A549 (cell line): ENCODE measurements at regions not wholly inside any gene's neighbourhood (a gene's known extent, or its start where the extent isn't known, plus 50 kb on each side); places are given as distances from the start of the nearest gene placed in this dataset.

Source experiments
- ATAC-seq, 2 experiments: fragments of 200-7000 bp in 1 of 2; fragments of >200 bp in 1 of 2; cut with Nextera tagmentation in 1 of 2; cut with Tn5 transposase in 1 of 2; 3 replicates each; pipeline versions ENCODE4 v1.8.0 to v1.9.1; 2018 to 2020; ENCODE audit warnings: mild to moderate bottlenecking in 1 of 2, moderate library complexity in 1 of 2
- CTCF ChIA-PET: fragments of 300-600 bp; sonication (Branson Sonifier 250); formaldehyde crosslinking; extraction: SDS; loops from one replicate; lab custom pipeline; 2021; ENCODE audit warnings: antibody characterized with exemption, inconsistent platforms; lab: Yijun Ruan, JAX
- POLR2A ChIA-PET: fragments of 350-600 bp; formaldehyde crosslinking; extraction: SDS; loops from one replicate; lab custom pipeline; 2021; ENCODE audit warnings: antibody characterized with exemption, inconsistent platforms; lab: Yijun Ruan, JAX
- DNase-seq, 2 experiments: peaks; one replicate each; pipeline versions ENCODE4 v3.0.0 to v3.0.0-alpha.2; 2011 to 2016; ENCODE audit warnings: low read depth in 1 of 2, low spot score in 1 of 2
- FAIRE-seq: peaks from 2 replicates; lab custom pipeline; 2011; peaks lifted over from hg19 to GRCh38; lab: Jason Lieb, UNC
- H3K27ac ChIP-seq, 2 experiments: fragments of >200 bp; sonication (Bioruptor Twin); formaldehyde crosslinking; 3 replicates each; pipeline ENCODE4 v1.5.1; 2016 to 2017
- H3K4me1 ChIP-seq: fragments of >200 bp; sonication (Bioruptor Twin); formaldehyde crosslinking; 3 replicates; pipeline ENCODE4 v1.6.1; 2016
- H3K4me2 ChIP-seq: fragments of >200 bp; sonication (Bioruptor Twin); formaldehyde crosslinking; 3 replicates; pipeline ENCODE4 v1.6.1; 2016
- H3K4me3 ChIP-seq: fragments of >200 bp; sonication (Bioruptor Twin); formaldehyde crosslinking; 3 replicates; pipeline ENCODE4 v1.5.1; 2016
- H3K9me3 ChIP-seq: fragments of >200 bp; sonication (Bioruptor Twin); formaldehyde crosslinking; 3 replicates; pipeline ENCODE4 v1.6.1; 2016
- ATOH8 ChIP-seq: fragments of 250-450 bp; sonication (Bioruptor Pico); IDR thresholded peaks from 2 replicates; pipeline ENCODE4 v1.5.0; 2020; ENCODE audit warnings: low read depth, mild to moderate bottlenecking, moderate library complexity
- CBX2 ChIP-seq: fragments of 200-600 bp; sonication (generic); IDR thresholded peaks from 2 replicates; pipeline ENCODE4 v1.6.1; 2016; ENCODE audit warnings: low read depth, mild to moderate bottlenecking, borderline replicate concordance
- CHD2 ChIP-seq: fragments of 150-350 bp; IDR thresholded peaks from 2 replicates; pipeline ENCODE4 v1.6.1; 2014; ENCODE audit warnings: low read length; ENCODE audit not compliant: partially characterized antibody
- EHF ChIP-seq: fragments of 250-450 bp; sonication (Bioruptor Pico); IDR thresholded peaks from 2 replicates; pipeline ENCODE4 v1.5.0; 2020; ENCODE audit warnings: mild to moderate bottlenecking
- EHMT2 ChIP-seq: fragments of 200-600 bp; sonication (generic); IDR thresholded peaks from 2 replicates; pipeline ENCODE4 v1.6.1; 2016; ENCODE audit warnings: antibody characterized with exemption, low read depth, mild to moderate bottlenecking, moderate library complexity
- ESRRA ChIP-seq: fragments of 150-350 bp; IDR thresholded peaks from 2 replicates; pipeline ENCODE4 v1.6.1; 2014; ENCODE audit warnings: mild to moderate bottlenecking, low read length, borderline replicate concordance
- FOSB ChIP-seq: fragments of 250-450 bp; sonication (Bioruptor Pico); IDR thresholded peaks from 2 replicates; pipeline ENCODE4 v1.5.0; 2020; ENCODE audit warnings: mild to moderate bottlenecking, moderate library complexity
- FOXS1 ChIP-seq: fragments of 250-450 bp; sonication (Bioruptor Pico); IDR thresholded peaks from 2 replicates; pipeline ENCODE4 v1.5.0; 2020; ENCODE audit warnings: mild to moderate bottlenecking, moderate library complexity
- GATA3 ChIP-seq: IDR thresholded peaks from 2 replicates; pipeline ENCODE4 v1.6.1; 2012; ENCODE audit warnings: borderline replicate concordance
- HDAC2 ChIP-seq: fragments of 200-600 bp; sonication (generic); IDR thresholded peaks from 2 replicates; pipeline ENCODE4 v1.6.1; 2016
- HEYL ChIP-seq: fragments of 250-450 bp; sonication (Bioruptor Pico); IDR thresholded peaks from 2 replicates; pipeline ENCODE4 v1.8.0; 2021; ENCODE audit warnings: mild to moderate bottlenecking, moderate library complexity
- HOXB5 ChIP-seq: fragments of 250-450 bp; sonication (Bioruptor Pico); IDR thresholded peaks from 2 replicates; pipeline ENCODE4 v1.5.0; 2020; ENCODE audit warnings: mild to moderate bottlenecking, moderate library complexity
- KDM5A ChIP-seq: fragments of 200-600 bp; sonication (generic); IDR thresholded peaks from 2 replicates; pipeline ENCODE4 v1.6.1; 2016; ENCODE audit warnings: antibody characterized with exemption, mild to moderate bottlenecking
- MAFK ChIP-seq: fragments of 450-650 bp; IDR thresholded peaks from 2 replicates; pipeline ENCODE4 v1.6.1; 2014; ENCODE audit not compliant: partially characterized antibody
- NR3C1 ChIP-seq: fragments of >200 bp; sonication (Bioruptor Twin); formaldehyde crosslinking; IDR thresholded peaks from 3 replicates; pipeline ENCODE4 v1.6.1; 2017
- PHF8 ChIP-seq: fragments of 200-600 bp; sonication (generic); IDR thresholded peaks from 2 replicates; pipeline ENCODE4 v1.6.1; 2016; ENCODE audit warnings: low read depth, mild to moderate bottlenecking, antibody characterized with exemption, moderate library complexity, borderline replicate concordance
- POLR2A ChIP-seq: IDR thresholded peaks from 2 replicates; pipeline ENCODE4 v1.6.1; 2012; ENCODE audit warnings: mild to moderate bottlenecking, low read length
- POLR2AphosphoS2 ChIP-seq: conservative IDR thresholded peaks from 2 replicates; pipeline ENCODE4 v1.6.1; 2012; ENCODE audit warnings: low read length, improper control_type of control experiment, inconsistent platforms
- RARB ChIP-seq: fragments of 250-450 bp; sonication (Bioruptor Pico); IDR thresholded peaks from 2 replicates; pipeline ENCODE4 v1.8.0; 2021; ENCODE audit warnings: mild to moderate bottlenecking, moderate library complexity
- RCOR1 ChIP-seq: fragments of 150-350 bp; IDR thresholded peaks from 2 replicates; pipeline ENCODE4 v1.6.1; 2014; ENCODE audit warnings: antibody characterized with exemption, low read length, low read depth
- RFX5 ChIP-seq: fragments of 450-650 bp; IDR thresholded peaks from 2 replicates; pipeline ENCODE4 v1.7.1; 2014; ENCODE audit warnings: antibody characterized with exemption, mild to moderate bottlenecking, moderate library complexity
- RNF2 ChIP-seq: fragments of 200-600 bp; sonication (generic); IDR thresholded peaks from 2 replicates; pipeline ENCODE4 v1.6.1; 2016; ENCODE audit warnings: low read depth, mild to moderate bottlenecking, antibody characterized with exemption, moderate library complexity, borderline replicate concordance
- SREBF2 ChIP-seq: fragments of 450-650 bp; IDR thresholded peaks from 2 replicates; pipeline ENCODE4 v1.6.1; 2014; ENCODE audit warnings: mild to moderate bottlenecking, moderate library complexity
- ZC3H11A ChIP-seq: fragments of 450-650 bp; IDR thresholded peaks from 2 replicates; pipeline ENCODE4 v1.6.1; 2014; ENCODE audit warnings: antibody characterized with exemption, mild to moderate bottlenecking
- ZNF302 ChIP-seq: fragments of 250-450 bp; sonication (Bioruptor Pico); IDR thresholded peaks from 2 replicates; pipeline ENCODE4 v1.9.0; 2021; ENCODE audit warnings: inconsistent platforms, mild to moderate bottlenecking, moderate library complexity
- ZSCAN20 ChIP-seq: fragments of 250-450 bp; sonication (Bioruptor Pico); IDR thresholded peaks from 2 replicates; pipeline ENCODE4 v1.8.0; 2022; ENCODE audit warnings: mild to moderate bottlenecking, moderate library complexity
- WGBS: methylation state at CpG from one replicate; pipeline ENCODE4 v1.1.6; 2017; ENCODE audit errors: missing lambda C conversion rate; 5-methylcytosine and 5-hydroxymethylcytosine counted together
- TF ChIP-seq, protein P1 (sequence below): fragments of 450-650 bp; IDR thresholded peaks from 2 replicates; pipeline ENCODE4 v1.6.1; 2014; ENCODE audit warnings: antibody characterized with exemption
- TF ChIP-seq, protein P2 (sequence below): fragments of >200 bp; sonication (Bioruptor Twin); formaldehyde crosslinking; IDR thresholded peaks from 3 replicates; pipeline ENCODE4 v1.6.1; 2016
- TF ChIP-seq, protein P3 (sequence below): fragments of 250-450 bp; sonication (Bioruptor Pico); IDR thresholded peaks from 2 replicates; pipeline ENCODE4 v1.5.0; 2021; ENCODE audit warnings: mild to moderate bottlenecking, moderate library complexity, borderline replicate concordance

DNA sequence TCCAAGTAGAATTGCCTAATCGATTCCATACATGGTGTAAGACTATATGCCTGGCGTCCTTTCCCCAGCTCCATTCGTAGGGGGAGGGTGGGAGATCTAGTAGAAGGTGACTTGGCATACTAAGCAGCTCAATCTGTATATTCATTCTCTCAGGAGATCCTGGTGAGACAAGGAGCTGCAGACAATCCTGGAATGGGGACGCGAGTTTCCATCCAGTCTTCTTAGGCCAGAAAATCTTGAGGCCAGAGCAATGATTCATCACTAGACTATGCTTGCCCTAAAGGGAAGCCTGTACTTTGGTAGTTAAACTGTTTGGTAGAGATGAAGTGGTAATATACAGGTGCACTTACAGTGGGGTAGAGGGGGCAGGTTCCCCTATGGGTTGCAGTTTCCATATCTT, 468.7 kb downstream of the ADGRL2 start:
- H3K4me1 ChIP-seq, result no peaks in the 10 kb centered on the region
- ChIA-PET CTCF (no interaction called here), POLR2A (no interaction called here)
- FAIRE-seq (no peak), ATAC-seq (no peak), DNase-seq (no peak)
- no peaks in the 10 kb centered on the region for H3K9me3 ChIP-seq
- H3K4me2 ChIP-seq, result no peak overlapping the region
- H3K4me3 ChIP-seq, result no peak overlapping the region
- 40% methylated on average over 5 of the region's 5 CpGs for WGBS
- H3K27ac ChIP-seq, result no peak overlapping the region
- TF ChIP-seq FOXS1 (CRISPR knock-in tag) (no peak), GATA3 (no peak), CBX2 (no peak), CHD2 (no peak), FOSB (CRISPR knock-in tag) (no peak), RNF2 (no peak), MAFK (no peak), EHMT2 (no peak), POLR2AphosphoS2 (no peak), ATOH8 (CRISPR knock-in tag) (no peak), HOXB5 (CRISPR knock-in tag) (no peak), PHF8 (no peak), HDAC2 (no peak), ZSCAN20 (no peak), KDM5A (no peak)
- TF ChIP-seq, protein P1, sequence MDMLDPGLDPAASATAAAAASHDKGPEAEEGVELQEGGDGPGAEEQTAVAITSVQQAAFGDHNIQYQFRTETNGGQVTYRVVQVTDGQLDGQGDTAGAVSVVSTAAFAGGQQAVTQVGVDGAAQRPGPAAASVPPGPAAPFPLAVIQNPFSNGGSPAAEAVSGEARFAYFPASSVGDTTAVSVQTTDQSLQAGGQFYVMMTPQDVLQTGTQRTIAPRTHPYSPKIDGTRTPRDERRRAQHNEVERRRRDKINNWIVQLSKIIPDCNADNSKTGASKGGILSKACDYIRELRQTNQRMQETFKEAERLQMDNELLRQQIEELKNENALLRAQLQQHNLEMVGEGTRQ, result no peak
- TF ChIP-seq, protein P2, sequence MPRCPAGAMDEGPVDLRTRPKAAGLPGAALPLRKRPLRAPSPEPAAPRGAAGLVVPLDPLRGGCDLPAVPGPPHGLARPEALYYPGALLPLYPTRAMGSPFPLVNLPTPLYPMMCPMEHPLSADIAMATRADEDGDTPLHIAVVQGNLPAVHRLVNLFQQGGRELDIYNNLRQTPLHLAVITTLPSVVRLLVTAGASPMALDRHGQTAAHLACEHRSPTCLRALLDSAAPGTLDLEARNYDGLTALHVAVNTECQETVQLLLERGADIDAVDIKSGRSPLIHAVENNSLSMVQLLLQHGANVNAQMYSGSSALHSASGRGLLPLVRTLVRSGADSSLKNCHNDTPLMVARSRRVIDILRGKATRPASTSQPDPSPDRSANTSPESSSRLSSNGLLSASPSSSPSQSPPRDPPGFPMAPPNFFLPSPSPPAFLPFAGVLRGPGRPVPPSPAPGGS, result no peak

DNA sequence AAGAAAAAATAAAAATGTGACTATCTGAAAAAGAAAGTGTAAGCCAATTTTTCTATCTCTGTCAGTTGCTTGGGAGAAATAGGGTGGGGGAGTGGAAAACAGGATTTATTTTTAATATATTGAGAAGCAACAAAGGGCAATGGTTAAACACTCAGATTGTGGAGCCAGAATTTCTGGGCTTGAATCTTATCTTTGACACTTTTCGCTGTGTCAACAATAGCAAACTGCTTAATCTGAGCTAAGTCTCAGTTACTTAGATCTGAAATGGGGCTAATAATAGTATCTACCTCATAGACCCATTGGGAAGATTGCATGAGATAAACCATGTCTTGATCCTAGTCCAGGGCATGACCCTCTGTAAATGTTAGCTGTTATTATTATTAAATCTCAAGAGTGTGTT, 468.1 kb downstream of the ADGRL2 start:
- H3K4me3 ChIP-seq, result no peak overlapping the region
- no peaks in the 10 kb centered on the region for H3K9me3 ChIP-seq
- FAIRE-seq (no peak), ATAC-seq (no peak), DNase-seq (no peak)
- ChIA-PET CTCF (no interaction called here), POLR2A (no interaction called here)
- H3K27ac ChIP-seq, result no peak overlapping the region
- no peak overlapping the region for H3K4me2 ChIP-seq
- 72% methylated on average over 1 of the region's 1 CpG for WGBS
- H3K4me1 ChIP-seq, result no peaks in the 10 kb centered on the region
- TF ChIP-seq, protein P3, sequence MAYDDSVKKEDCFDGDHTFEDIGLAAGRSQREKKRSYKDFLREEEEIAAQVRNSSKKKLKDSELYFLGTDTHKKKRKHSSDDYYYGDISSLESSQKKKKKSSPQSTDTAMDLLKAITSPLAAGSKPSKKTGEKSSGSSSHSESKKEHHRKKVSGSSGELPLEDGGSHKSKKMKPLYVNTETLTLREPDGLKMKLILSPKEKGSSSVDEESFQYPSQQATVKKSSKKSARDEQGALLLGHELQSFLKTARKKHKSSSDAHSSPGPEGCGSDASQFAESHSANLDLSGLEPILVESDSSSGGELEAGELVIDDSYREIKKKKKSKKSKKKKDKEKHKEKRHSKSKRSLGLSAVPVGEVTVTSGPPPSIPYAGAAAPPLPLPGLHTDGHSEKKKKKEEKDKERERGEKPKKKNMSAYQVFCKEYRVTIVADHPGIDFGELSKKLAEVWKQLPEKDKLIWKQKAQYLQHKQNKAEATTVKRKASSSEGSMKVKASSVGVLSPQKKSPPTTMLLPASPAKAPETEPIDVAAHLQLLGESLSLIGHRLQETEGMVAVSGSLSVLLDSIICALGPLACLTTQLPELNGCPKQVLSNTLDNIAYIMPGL, result no peak
- no peak for TF ChIP-seq CHD2
- no peak for TF ChIP-seq RFX5
- no peak for TF ChIP-seq NR3C1
- TF ChIP-seq EHF (CRISPR knock-in tag), result no peak
- TF ChIP-seq RCOR1, result no peak
- TF ChIP-seq ZNF302, result no peak
- TF ChIP-seq HEYL (CRISPR knock-in tag), result no peak
- TF ChIP-seq POLR2A, result no peak
- no peak for TF ChIP-seq ZC3H11A
- TF ChIP-seq FOXS1 (CRISPR knock-in tag), result no peak
- TF ChIP-seq ESRRA, result no peak
- no peak for TF ChIP-seq EHMT2
- TF ChIP-seq SREBF2, result no peak
- no peak for TF ChIP-seq PHF8
- TF ChIP-seq RARB, result no peak
